GM12878 (cell line): ENCODE measurements at regions not wholly inside any gene's neighbourhood (a gene's known extent, or its start where the extent isn't known, plus 50 kb on each side); places are given as distances from the start of the nearest gene placed in this dataset.

ENCODE experiments used
- ATAC-seq: fragments of 200-7000 bp; cut with Tn5 transposase; 3 replicates; pipeline ENCODE4 v1.9.1; 2020; ENCODE audit warnings: mild to moderate bottlenecking, moderate library complexity
- BruUV-seq: library from RNA; stranded (reverse); fragments of 400-500 nt; replicated peaks from 2 replicates; lab custom pipeline; 2021; lab: Mats Ljungman, UMichigan
- CTCF ChIA-PET: fragments of 300-600 bp; sonication (Branson Sonifier 250); formaldehyde crosslinking; extraction: SDS; loops from one replicate; lab custom pipeline; 2021; ENCODE audit warnings: inconsistent platforms; lab: Yijun Ruan, JAX
- POLR2A ChIA-PET: fragments of 350-600 bp; formaldehyde crosslinking; extraction: SDS; loops from one replicate; lab custom pipeline; 2021; ENCODE audit warnings: inconsistent platforms; lab: Charles Lee
- RAD21 ChIA-PET: fragments of 300-600 bp; sonication (Branson Sonifier 250); formaldehyde crosslinking; loops from one replicate; lab custom pipeline; 2023; ENCODE audit warnings: antibody characterized with exemption; ENCODE audit not compliant: unreplicated experiment; lab: Charles Lee
- SMC1A ChIA-PET: fragments of 300-600 bp; sonication (Branson Sonifier 250); formaldehyde crosslinking; loops from one replicate; lab custom pipeline; 2023; ENCODE audit not compliant: unreplicated experiment, uncharacterized antibody; lab: Charles Lee
- DNase-seq: peaks from one replicate; pipeline ENCODE4 v3.0.0-alpha.2; 2011; ENCODE audit warnings: low read depth, low spot score
- FAIRE-seq: peaks from 3 replicates; lab custom pipeline; 2011; peaks lifted over from hg19 to GRCh38; lab: Jason Lieb, UNC
- H2AFZ ChIP-seq: 2 replicates; pipeline ENCODE4 v1.6.0; 2011; ENCODE audit warnings: low read depth, low read length, control low read depth; ENCODE audit not compliant: control insufficient read depth
- H3K27ac ChIP-seq: 2 replicates; pipeline ENCODE4 v1.5.1; 2011; ENCODE audit warnings: control low read depth; ENCODE audit not compliant: control insufficient read depth, insufficient read depth
- H3K27me3 ChIP-seq, 2 experiments: replicated peaks in 1 of 2; 2 replicates each; pipeline versions ENCODE4 v1.6.0 to v1.6.1; 2011; ENCODE audit warnings: low read length in 1 of 2; ENCODE audit not compliant: control insufficient read depth in 2 of 2, insufficient read depth in 2 of 2
- H3K36me3 ChIP-seq, 2 experiments: 2 replicates each; pipeline ENCODE4 v1.5.1; 2011; ENCODE audit warnings: low read length in 1 of 2; ENCODE audit not compliant: control insufficient read depth in 2 of 2, insufficient read depth in 2 of 2
- H3K4me1 ChIP-seq: 2 replicates; pipeline ENCODE4 v1.6.1; 2011; ENCODE audit warnings: mild to moderate bottlenecking, low read length, moderate library complexity, mixed read lengths; ENCODE audit not compliant: control insufficient read depth, insufficient read depth
- H3K4me2 ChIP-seq: 2 replicates; pipeline ENCODE4 v1.6.0; 2011; ENCODE audit warnings: control low read depth; ENCODE audit not compliant: control insufficient read depth, insufficient read depth
- H3K4me3 ChIP-seq: fragments of 200-600 bp; sonication (generic); 2 replicates; pipeline ENCODE4 v1.5.1; 2016
- H3K79me2 ChIP-seq: 2 replicates; pipeline ENCODE4 v1.6.0; 2011; ENCODE audit warnings: low read length; ENCODE audit not compliant: control insufficient read depth, insufficient read depth
- H3K9ac ChIP-seq: 2 replicates; pipeline ENCODE4 v1.8.0; 2011; ENCODE audit warnings: low read length, control low read depth, mixed read lengths; ENCODE audit not compliant: control insufficient read depth, insufficient read depth
- H3K9me3 ChIP-seq: replicated peaks from 3 replicates; pipeline ENCODE4 v1.5.1; 2011; ENCODE audit warnings: mild to moderate bottlenecking, low read length; ENCODE audit not compliant: control insufficient read depth, insufficient read depth
- H4K20me1 ChIP-seq: 2 replicates; pipeline ENCODE4 v1.6.0; 2011; ENCODE audit not compliant: control insufficient read depth, insufficient read depth
- ATF2 ChIP-seq: IDR thresholded peaks from 2 replicates; pipeline ENCODE4 v1.6.1; 2012; ENCODE audit warnings: low read length, inconsistent platforms
- ATF3 ChIP-seq: IDR thresholded peaks from 2 replicates; pipeline ENCODE4 v1.6.1; 2011; ENCODE audit warnings: low read depth, mild to moderate bottlenecking, low read length, moderate library complexity, borderline replicate concordance; ENCODE audit errors: extremely low read depth
- BACH1 ChIP-seq: fragments of 450-650 bp; IDR thresholded peaks from 2 replicates; pipeline ENCODE4 v1.6.1; 2017; ENCODE audit warnings: mild to moderate bottlenecking, borderline replicate concordance
- CBX3 ChIP-seq: fragments of 200-600 bp; sonication (generic); IDR thresholded peaks from 2 replicates; pipeline ENCODE4 v1.6.1; 2016; ENCODE audit warnings: low read depth, borderline replicate concordance
- CBX5 ChIP-seq: sonication (generic); IDR thresholded peaks from 2 replicates; pipeline ENCODE4 v1.6.1; 2016; ENCODE audit warnings: low read depth, moderate library complexity, mild to moderate bottlenecking, inconsistent platforms
- ELK1 ChIP-seq: IDR thresholded peaks from 2 replicates; pipeline ENCODE4 v1.6.1; 2012; ENCODE audit warnings: low read depth, low read length, improper control_type of control experiment
- FOS ChIP-seq: IDR thresholded peaks from 3 replicates; pipeline ENCODE4 v1.6.1; 2011; ENCODE audit warnings: borderline replicate concordance; ENCODE audit not compliant: insufficient read length; ENCODE audit errors: extremely low read depth
- HDAC6 ChIP-seq: fragments of 200-600 bp; sonication (generic); IDR thresholded peaks from one replicate; pipeline ENCODE4 v1.8.0; 2017; ENCODE audit warnings: antibody characterized with exemption; ENCODE audit not compliant: unreplicated experiment
- IRF3 ChIP-seq: fragments of 450-650 bp; IDR thresholded peaks from 2 replicates; pipeline ENCODE4 v1.6.1; 2014; ENCODE audit warnings: mild to moderate bottlenecking
- IRF4 ChIP-seq: IDR thresholded peaks from 2 replicates; pipeline ENCODE4 v1.6.1; 2011; ENCODE audit warnings: low read depth, low read length
- LARP7 ChIP-seq: fragments of 450-650 bp; IDR thresholded peaks from 2 replicates; pipeline ENCODE4 v1.6.1; 2017; ENCODE audit warnings: mild to moderate bottlenecking
- NBN ChIP-seq: fragments of 450-650 bp; IDR thresholded peaks from 2 replicates; pipeline ENCODE4 v1.6.1; 2016
- NFXL1 ChIP-seq: fragments of 450-650 bp; IDR thresholded peaks from 2 replicates; pipeline ENCODE4 v1.6.1; 2017; ENCODE audit warnings: antibody characterized with exemption, mild to moderate bottlenecking, borderline replicate concordance
- NR2C2 ChIP-seq: IDR thresholded peaks from 2 replicates; pipeline ENCODE4 v1.6.1; 2011; ENCODE audit warnings: borderline replicate concordance, low read depth; ENCODE audit not compliant: control insufficient read depth, insufficient read length
- NRF1 ChIP-seq: conservative IDR thresholded peaks from 2 replicates; pipeline ENCODE4 v1.6.1; 2011; ENCODE audit warnings: mild to moderate bottlenecking, low read depth, low read length, improper control_type of control experiment
- RCOR1 ChIP-seq: conservative IDR thresholded peaks from 2 replicates; pipeline ENCODE4 v1.6.1; 2012; ENCODE audit warnings: low read depth, low read length, improper control_type of control experiment
- SIN3A ChIP-seq: IDR thresholded peaks from 2 replicates; pipeline ENCODE4 v1.6.1; 2012; ENCODE audit warnings: low read depth, low read length, improper control_type of control experiment
- SREBF2 ChIP-seq: IDR thresholded peaks from 2 replicates; pipeline ENCODE4 v1.6.1; 2012; ENCODE audit warnings: mild to moderate bottlenecking, low read length
- TBL1XR1 ChIP-seq: IDR thresholded peaks from 2 replicates; pipeline ENCODE4 v1.6.1; 2012; ENCODE audit warnings: low read depth, low read length, improper control_type of control experiment
- TCF3 ChIP-seq: IDR thresholded peaks from 2 replicates; pipeline ENCODE4 v1.6.1; 2012; ENCODE audit warnings: low read depth, mild to moderate bottlenecking, low read length, borderline replicate concordance; ENCODE audit not compliant: insufficient read depth
- WRNIP1 ChIP-seq: IDR thresholded peaks from 2 replicates; pipeline ENCODE4 v1.6.1; 2011; ENCODE audit warnings: low read depth, low read length, improper control_type of control experiment, borderline replicate concordance
- WGBS: methylation state at CpG from one replicate; pipeline ENCODE4 v1.1.6; 2016; ENCODE audit warnings: low lambda C conversion rate; ENCODE audit not compliant: insufficient replicate concordance, insufficient coverage; ENCODE audit errors: missing lambda C conversion rate; 5-methylcytosine and 5-hydroxymethylcytosine counted together
- in situ Hi-C: fragments of 300-500 bp; cut with MboI; formaldehyde crosslinking; loops from 9 replicates; pipeline ENCODE4 v1.14.3; 2018; ENCODE audit warnings: mixed read lengths
- intact Hi-C: fragments of 100-400 bp; cut with micrococcal nuclease; formaldehyde crosslinking; loops from one replicate; pipeline ENCODE4 v1.14.2; 2022; ENCODE audit not compliant: unreplicated experiment

- peaks cover 43% of the 10 kb centered on the region for H3K4me1 ChIP-seq
- no peak overlapping the region for H2AFZ ChIP-seq
- no peaks in the 10 kb centered on the region for H3K36me3 ChIP-seq
- H3K9ac ChIP-seq: peak overlapping the region; percentile 15; the same call in 1 of the 2 replicates
- peak; percentile 61 for FAIRE-seq
- peak overlapping the region; percentile 61 for H3K4me2 ChIP-seq
- BruUV-seq: TSS peak; percentile 37
- DNase-seq: no peak
- no peak overlapping the region for H3K27ac ChIP-seq
- H3K79me2 ChIP-seq: no peaks in the 10 kb centered on the region
- no peaks in the 10 kb centered on the region for H3K27me3 ChIP-seq
- H3K4me3 ChIP-seq: peak overlapping the region; percentile 41; the same call in 1 of the 2 replicates
- in situ Hi-C loops (no loop called here), intact Hi-C loops (loop anchor here (5.0 kb wide), 1 partner anchor 49 kb away; no protein-coding TSS in a partner anchor)
- no peaks in the 10 kb centered on the region for H4K20me1 ChIP-seq
- WGBS: 9% methylated on average over 12 of the region's 12 CpGs
- SMC1A ChIA-PET: interaction anchor here (0.8 to 1.6 kb wide), 6 partner anchors 9 to 160 kb away, joined by 3 to 8 read pairs (median 3); no protein-coding TSS in a partner anchor
- POLR2A ChIA-PET: interaction anchor here (1.5 to 5.7 kb wide), 3 partner anchors 9 to 105 kb away, joined by 9 to 58 read pairs (median 42); partner anchors contain the start of gene ID2
- CTCF ChIA-PET: interaction anchor here (0.6 to 1.6 kb wide), 6 partner anchors 33 to 1662 kb away, joined by 3 to 6 read pairs (median 4); partner anchors contain the start of gene ID2
- peak; percentile 61 for ATAC-seq
- H3K9me3 ChIP-seq: no peaks in the 10 kb centered on the region
- RAD21 ChIA-PET: interaction anchor here (0.5 to 6.8 kb wide), 9 partner anchors 24 to 205 kb away, joined by 3 to 97 read pairs (median 6); partner anchors contain the start of gene ID2
- TF ChIP-seq HDAC6 (no peak), FOS (no peak), TBL1XR1 (no peak), NBN (0 out of 2 replicates have a peak, but pooled peaks have one; percentile 24), IRF4 (no peak), NFXL1 (peak; percentile 63; the same call in 1 of the 2 replicates), SREBF2 (no peak), LARP7 (no peak), IRF3 (no peak), TCF3 (0 out of 2 replicates have a peak, but pooled peaks have one; percentile 36), SIN3A (0 out of 2 replicates have a peak, but pooled peaks have one; percentile 38), ATF3 (no peak), ELK1 (no peak), CBX5 (peak; percentile 68; the same call in 1 of the 2 replicates), ATF2 (peak; percentile 18; the same call in 1 of the 2 replicates), NRF1 (no peak), BACH1 (peak; percentile 34; the same call in 1 of the 2 replicates), NR2C2 (no peak), WRNIP1 (no peak), RCOR1 (no peak), CBX3 (no peak)
Measured at GRCh38 chr2:8576525-8577167, 105.2 kb upstream of the ID2 start.
